WERI-Rb-1 (cell line): ENCODE measurements at regions not wholly inside any gene's neighbourhood (a gene's known extent, or its start where the extent isn't known, plus 50 kb on each side); places are given as distances from the start of the nearest gene placed in this dataset.

Experiments
- DNase-seq: peaks from one replicate; pipeline ENCODE4 v3.0.0-alpha.2; 2020
- H3K27ac ChIP-seq: fragments of 250-450 bp; sonication (Bioruptor Pico); 2 replicates; pipeline ENCODE4 v1.5.1; 2020; ENCODE audit warnings: mild to moderate bottlenecking, moderate library complexity
- H3K27me3 ChIP-seq: fragments of 250-450 bp; sonication (Bioruptor Pico); 2 replicates; pipeline ENCODE4 v1.5.1; 2021; ENCODE audit warnings: mild to moderate bottlenecking, low read depth, moderate library complexity; ENCODE audit not compliant: insufficient read depth, severe bottlenecking
- H3K36me3 ChIP-seq: fragments of 250-450 bp; sonication (Bioruptor Pico); 2 replicates; pipeline ENCODE4 v1.5.1; 2020; ENCODE audit warnings: mild to moderate bottlenecking, moderate library complexity
- H3K4me3 ChIP-seq: 2 replicates; pipeline ENCODE4 v1.5.1; 2011; ENCODE audit warnings: low read depth, mild to moderate bottlenecking, control low read depth, low read length
- H3K9me3 ChIP-seq: fragments of 250-450 bp; sonication (Bioruptor Pico); 2 replicates; pipeline ENCODE4 v1.5.1; 2021; ENCODE audit warnings: mild to moderate bottlenecking, moderate library complexity; ENCODE audit not compliant: severe bottlenecking
- TF ChIP-seq, protein P1 (sequence below): IDR thresholded peaks from 2 replicates; pipeline ENCODE4 v1.5.1; 2011; ENCODE audit warnings: low read depth, mild to moderate bottlenecking, control low read depth, inconsistent platforms, low read length

DNA sequence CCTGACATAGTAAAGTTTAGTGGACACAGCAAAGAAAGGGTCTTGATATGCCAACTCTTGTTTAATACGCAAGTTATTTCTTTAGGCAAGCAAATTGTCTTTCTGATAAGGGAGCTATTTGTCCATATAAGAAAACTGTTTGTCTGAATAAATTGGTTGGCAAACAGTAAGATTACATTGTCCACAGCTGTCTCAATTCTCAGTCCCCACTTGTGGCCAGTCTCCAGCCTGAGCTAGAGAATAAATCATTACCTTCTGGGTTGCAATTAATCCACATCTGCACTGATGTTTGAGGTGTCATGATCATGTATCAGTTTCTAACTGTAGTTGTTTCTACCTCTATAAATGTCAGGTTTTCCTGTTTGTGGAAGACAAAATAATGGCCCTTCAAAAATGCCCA, 60.0 kb upstream of the TNR start:
- Histone ChIP-seq H3K4me3 (no peak overlapping the region), H3K27me3 (no peaks in the 10 kb centered on the region), H3K27ac (no peak overlapping the region), H3K36me3 (no peaks in the 10 kb centered on the region), H3K9me3 (no peaks in the 10 kb centered on the region)
- TF ChIP-seq, protein P1, sequence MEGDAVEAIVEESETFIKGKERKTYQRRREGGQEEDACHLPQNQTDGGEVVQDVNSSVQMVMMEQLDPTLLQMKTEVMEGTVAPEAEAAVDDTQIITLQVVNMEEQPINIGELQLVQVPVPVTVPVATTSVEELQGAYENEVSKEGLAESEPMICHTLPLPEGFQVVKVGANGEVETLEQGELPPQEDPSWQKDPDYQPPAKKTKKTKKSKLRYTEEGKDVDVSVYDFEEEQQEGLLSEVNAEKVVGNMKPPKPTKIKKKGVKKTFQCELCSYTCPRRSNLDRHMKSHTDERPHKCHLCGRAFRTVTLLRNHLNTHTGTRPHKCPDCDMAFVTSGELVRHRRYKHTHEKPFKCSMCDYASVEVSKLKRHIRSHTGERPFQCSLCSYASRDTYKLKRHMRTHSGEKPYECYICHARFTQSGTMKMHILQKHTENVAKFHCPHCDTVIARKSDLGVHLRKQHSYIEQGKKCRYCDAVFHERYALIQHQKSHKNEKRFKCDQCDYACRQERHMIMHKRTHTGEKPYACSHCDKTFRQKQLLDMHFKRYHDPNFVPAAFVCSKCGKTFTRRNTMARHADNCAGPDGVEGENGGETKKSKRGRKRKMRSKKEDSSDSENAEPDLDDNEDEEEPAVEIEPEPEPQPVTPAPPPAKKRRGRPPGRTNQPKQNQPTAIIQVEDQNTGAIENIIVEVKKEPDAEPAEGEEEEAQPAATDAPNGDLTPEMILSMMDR, result no peak
- DNase-seq, result no peak

DNA sequence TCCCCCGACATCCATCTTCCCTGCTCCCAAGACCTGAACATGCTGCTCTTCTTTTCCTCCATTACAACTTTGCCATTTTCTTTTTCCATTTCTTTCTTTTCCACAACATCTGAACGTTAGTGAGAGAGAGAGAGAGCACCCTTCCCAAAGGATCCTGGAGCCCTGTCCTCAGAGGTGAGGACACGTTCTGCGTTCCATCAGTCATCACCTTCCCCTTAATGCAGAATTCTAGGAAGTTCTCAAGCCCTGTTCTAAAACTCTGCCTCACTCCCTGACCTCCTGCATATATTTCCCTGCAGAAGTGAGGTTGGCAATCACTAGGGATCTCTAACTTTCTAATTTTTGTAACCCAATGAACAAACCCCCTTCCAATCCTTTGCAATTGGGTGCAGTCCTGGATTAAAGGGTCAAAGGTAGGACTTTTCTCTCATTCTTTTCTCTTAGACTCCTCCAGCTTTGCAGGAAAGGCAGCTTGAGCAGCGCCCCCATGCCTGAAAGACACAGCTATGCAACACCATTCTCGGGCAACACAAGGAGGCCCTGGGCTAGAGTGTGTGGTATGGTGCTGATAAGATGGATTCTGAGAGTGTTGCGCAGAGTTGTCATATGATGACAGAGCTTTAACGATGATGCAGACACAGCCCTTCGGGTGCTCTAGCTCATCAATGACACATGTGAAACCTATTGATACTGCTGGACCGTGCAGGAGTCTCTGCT, 59.2 kb upstream of the TNR start:
- no peak for DNase-seq
- Histone ChIP-seq H3K27me3 (no peaks in the 10 kb centered on the region), H3K4me3 (no peak overlapping the region), H3K36me3 (no peaks in the 10 kb centered on the region), H3K9me3 (no peaks in the 10 kb centered on the region), H3K27ac (no peak overlapping the region)
- TF ChIP-seq, protein P1, result no peak

DNA sequence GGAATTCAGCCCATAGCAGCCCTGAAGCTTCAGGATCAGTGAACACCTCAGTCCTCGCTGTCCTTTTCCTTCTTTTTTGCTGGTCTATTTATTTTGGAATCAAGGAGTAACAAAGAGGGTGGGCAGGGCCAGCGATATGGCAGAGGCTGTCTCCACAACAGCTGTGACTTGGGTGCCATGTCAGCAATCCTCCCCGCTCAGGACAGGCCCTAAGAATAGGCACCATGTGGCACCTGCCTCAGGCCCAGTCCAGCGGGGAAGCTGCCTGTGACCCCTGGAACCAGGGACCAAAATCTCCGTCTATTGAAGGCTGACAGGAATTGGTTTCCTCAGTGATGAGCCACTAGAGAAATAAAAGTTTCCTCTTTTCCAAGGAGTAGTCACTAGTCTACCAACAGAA, 58.6 kb upstream of the TNR start:
- Histone ChIP-seq H3K27ac (no peak overlapping the region), H3K9me3 (no peaks in the 10 kb centered on the region), H3K36me3 (no peaks in the 10 kb centered on the region), H3K27me3 (no peaks in the 10 kb centered on the region), H3K4me3 (no peak overlapping the region)
- TF ChIP-seq, protein P1, result no peak
- DNase-seq, result no peak

DNA sequence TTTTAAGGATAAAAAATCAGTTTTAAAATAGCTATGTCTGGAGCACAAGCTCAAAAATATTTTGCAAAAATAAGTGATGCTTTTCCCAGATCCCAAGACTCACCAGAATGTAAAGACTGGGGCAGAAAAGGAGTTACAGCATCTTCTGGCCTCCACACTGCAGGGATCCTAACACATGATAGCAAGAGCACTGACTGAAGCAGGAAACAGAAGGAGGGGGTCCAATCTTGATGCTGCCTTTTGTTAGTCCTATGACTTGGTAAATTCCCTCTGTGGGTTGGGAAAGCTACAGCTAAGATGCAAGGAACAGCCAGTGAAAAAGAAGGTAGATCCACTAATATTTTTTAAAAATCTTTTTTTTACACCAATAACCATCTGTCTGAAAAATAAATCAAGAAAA, 54.2 kb upstream of the TNR start:
- H3K27me3 ChIP-seq, result no peaks in the 10 kb centered on the region
- DNase-seq, result no peak
- no peaks in the 10 kb centered on the region for H3K9me3 ChIP-seq
- TF ChIP-seq, protein P1, result no peak
- no peaks in the 10 kb centered on the region for H3K36me3 ChIP-seq
- H3K27ac ChIP-seq, result no peak overlapping the region
- H3K4me3 ChIP-seq, result no peak overlapping the region

DNA sequence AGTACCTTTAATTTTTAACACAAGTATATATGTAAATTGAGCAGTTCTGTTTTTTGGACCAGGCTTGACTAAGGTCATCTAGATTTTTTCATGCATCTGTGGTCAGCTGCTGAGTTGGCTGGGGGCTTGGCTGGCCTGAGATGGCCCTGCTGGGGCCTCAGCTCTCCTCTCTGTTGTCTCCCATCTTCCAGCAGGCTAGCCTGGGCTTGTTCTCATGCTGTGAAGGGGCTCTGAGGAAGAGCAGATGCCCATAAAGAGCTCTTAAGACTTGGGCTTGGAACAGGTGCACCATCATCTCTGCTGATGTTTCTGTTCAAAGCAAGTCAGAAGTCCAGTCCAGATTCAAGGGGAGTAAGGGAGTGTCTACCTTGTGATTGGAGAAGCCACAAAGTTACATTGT, 51.2 kb upstream of the TNR start:
- peak; percentile 67 for DNase-seq
- Histone ChIP-seq H3K36me3 (no peaks in the 10 kb centered on the region), H3K27ac (no peak overlapping the region), H3K9me3 (no peaks in the 10 kb centered on the region), H3K4me3 (no peak overlapping the region), H3K27me3 (no peaks in the 10 kb centered on the region)
- TF ChIP-seq, protein P1, result no peak

DNA sequence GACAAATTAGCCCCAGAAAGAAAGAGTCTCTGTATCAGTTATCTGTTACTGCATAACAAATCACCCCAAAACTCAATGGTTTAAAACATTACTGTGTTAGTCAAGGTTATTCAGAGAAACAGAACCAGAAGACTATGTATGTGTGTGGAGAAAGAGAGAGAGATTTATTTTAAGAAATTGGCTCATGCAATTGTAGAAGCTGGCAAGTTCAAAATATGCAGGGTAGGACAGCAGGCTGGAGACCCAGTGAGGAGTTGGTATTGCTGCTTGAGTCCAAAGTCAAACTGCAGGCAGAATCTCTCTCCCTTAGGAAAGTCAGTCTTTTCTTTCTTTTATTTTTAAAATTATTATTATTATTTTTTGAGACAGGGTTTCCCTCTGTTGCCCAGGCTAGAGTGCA, 50.2 kb upstream of the TNR start:
- no peak for DNase-seq
- H3K27me3 ChIP-seq, result no peaks in the 10 kb centered on the region
- TF ChIP-seq, protein P1, result no peak
- no peak overlapping the region for H3K27ac ChIP-seq
- no peaks in the 10 kb centered on the region for H3K9me3 ChIP-seq
- no peaks in the 10 kb centered on the region for H3K36me3 ChIP-seq
- H3K4me3 ChIP-seq, result no peak overlapping the region
